LNCAP (cell line): ENCODE measurements at regions not wholly inside any gene's neighbourhood (a gene's known extent, or its start where the extent isn't known, plus 50 kb on each side); places are given as distances from the start of the nearest gene placed in this dataset.

Source experiments
- TF ChIP-seq, protein P1 (sequence below): fragments of 450-650 bp; IDR thresholded peaks from 2 replicates; pipeline ENCODE4 v1.5.1; 2017; ENCODE audit warnings: mild to moderate bottlenecking

DNA sequence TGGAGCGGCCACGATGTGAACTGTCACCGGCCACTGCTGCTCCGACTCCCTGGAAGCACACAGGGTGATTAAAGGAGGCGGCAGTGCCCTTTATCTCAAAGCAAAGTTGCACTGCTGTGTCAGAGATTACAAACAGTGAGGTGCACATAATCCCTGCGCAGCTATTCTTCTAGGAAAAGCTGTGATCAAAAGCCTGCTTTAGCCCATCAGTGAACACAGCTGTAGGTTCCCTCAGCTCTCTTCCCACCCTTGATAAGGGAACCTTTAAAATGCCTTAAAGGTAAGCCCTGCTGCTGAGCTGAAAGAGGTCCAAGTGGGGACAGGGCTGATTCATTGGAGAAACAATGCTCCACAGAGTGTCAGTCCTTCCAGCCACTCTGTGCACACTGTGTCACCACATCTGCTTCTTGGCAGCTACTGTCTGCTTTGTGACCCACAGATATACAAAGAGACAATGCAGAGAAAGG, 127.6 kb downstream of the EIF4E start:
- TF ChIP-seq, protein P1, sequence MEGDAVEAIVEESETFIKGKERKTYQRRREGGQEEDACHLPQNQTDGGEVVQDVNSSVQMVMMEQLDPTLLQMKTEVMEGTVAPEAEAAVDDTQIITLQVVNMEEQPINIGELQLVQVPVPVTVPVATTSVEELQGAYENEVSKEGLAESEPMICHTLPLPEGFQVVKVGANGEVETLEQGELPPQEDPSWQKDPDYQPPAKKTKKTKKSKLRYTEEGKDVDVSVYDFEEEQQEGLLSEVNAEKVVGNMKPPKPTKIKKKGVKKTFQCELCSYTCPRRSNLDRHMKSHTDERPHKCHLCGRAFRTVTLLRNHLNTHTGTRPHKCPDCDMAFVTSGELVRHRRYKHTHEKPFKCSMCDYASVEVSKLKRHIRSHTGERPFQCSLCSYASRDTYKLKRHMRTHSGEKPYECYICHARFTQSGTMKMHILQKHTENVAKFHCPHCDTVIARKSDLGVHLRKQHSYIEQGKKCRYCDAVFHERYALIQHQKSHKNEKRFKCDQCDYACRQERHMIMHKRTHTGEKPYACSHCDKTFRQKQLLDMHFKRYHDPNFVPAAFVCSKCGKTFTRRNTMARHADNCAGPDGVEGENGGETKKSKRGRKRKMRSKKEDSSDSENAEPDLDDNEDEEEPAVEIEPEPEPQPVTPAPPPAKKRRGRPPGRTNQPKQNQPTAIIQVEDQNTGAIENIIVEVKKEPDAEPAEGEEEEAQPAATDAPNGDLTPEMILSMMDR = no peak

DNA sequence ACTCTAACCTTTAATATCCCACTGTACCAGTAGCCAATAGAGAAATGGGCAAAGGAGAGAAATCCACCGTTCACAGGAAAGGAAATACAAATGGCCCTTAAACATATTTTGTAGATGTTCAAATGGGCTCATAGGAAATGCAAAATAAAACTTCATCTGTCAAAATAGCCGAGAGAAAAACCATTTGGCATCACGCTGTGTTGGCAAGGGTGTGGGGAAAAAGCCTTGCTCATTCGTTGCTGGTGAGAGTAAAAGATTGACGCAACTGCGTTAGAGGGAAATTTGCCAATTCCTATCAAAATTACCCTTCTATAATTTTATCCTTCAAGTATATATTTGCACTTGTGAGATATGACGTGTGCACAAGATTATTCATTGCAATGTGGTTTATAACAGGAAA, 131.9 kb downstream of the EIF4E start:
- TF ChIP-seq, protein P1 = no peak

DNA sequence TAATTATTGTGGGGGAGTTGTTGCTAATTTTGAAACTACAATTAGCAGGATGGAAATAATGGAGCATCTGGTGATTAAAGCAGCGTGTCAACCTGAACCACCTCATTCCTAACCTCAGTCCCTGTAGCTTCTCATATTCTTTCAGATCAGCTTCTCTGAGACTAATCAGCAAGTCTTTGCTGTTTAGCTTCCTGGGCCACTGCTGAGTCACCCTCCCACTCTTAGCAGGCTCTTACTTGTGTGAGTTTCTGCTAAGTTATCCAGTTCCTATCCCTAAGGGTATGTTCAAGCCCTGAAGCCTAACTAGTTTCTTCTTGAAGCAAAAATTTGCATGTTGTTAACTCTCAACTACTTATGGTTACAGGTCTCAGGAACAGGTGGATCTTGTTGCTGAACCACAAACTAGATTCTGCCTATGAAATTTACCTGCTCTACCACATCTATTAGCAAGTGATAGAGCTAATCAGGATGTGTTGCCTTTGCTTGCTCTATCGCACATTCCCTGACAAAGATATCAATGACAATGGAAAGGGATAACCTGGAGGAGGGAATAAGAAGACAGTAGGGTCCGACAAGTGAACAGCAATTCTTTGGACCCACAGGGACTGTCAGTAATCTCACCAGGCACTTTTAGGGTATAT, 134.2 kb downstream of the EIF4E start:
- TF ChIP-seq, protein P1 = no peak

DNA sequence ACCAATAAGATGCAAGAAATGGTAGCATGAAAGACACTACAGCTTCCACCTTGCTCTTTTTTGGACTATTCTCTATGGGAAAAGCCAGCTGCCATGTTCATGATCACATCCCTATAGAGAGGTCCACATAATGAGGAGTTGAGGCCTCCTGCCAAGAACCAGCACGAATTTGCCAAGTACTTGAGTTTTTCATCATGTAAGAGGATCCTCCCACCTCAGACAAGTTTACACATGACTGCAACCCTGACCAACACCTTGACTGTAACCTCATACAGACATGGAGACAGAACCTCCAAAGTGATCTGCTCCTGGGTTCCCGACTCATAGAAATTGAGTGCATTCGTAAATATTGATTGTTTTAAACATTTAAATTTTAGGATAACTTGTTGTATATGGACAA, 135.2 kb upstream of the TSPAN5 start:
- TF ChIP-seq, protein P1 = no peak

DNA sequence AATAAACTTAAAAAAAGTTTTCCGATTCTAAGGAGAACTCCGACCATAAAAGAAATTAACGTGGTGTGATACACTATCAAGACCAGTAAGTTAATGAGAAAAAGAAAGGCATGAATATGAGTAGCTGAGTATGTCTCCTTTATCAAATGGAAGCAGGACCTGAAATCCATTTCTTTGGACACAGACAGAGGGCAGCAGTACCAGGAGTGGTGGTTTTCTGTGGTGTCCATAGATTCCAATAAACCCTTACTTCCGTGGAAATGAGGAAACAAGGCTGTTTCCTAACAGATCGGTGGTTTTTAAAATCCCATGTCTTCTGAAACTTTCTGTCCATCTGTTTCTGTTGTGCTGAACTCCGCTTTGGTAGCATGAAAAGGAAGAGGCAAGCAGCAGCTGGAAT, 128.5 kb upstream of the TSPAN5 start:
- TF ChIP-seq, protein P1 = peak; percentile 13; the same call in 1 of the 2 replicates

DNA sequence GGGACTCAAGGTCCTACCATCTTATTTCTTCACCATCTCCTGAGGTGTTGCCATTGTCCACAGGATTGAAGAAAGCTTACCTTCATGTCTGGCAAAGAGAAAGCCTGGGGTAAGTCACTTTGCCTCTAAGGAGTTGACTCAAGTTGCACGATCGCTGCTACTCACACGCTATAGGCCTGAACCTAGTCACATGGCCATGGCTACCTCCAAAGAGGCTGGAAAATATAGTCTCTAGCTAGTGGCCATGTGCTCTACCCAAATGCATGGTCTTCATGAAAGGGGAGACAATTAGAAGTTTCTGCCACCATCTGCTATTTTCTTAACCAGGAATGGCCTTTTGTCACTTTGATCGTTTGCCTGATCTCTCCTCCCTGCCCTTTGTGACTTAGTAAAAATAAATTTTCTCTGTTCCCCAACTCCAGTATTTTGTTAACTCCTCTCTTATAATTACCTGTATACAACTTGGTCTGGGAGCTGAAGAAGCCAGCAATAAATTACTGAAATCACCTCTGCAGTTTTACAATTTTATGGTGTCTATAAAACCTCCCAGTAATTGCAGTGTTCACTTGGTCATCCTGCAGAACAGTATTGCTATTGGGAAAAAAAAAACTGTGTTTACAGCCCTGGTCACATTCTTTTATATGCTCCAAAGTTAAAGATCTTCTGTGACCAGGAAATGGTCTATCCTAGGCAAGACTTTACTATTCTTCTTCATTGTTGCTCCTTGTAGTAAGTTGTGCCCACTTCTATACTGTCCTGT, 126.7 kb upstream of the TSPAN5 start:
- TF ChIP-seq, protein P1 = no peak

DNA sequence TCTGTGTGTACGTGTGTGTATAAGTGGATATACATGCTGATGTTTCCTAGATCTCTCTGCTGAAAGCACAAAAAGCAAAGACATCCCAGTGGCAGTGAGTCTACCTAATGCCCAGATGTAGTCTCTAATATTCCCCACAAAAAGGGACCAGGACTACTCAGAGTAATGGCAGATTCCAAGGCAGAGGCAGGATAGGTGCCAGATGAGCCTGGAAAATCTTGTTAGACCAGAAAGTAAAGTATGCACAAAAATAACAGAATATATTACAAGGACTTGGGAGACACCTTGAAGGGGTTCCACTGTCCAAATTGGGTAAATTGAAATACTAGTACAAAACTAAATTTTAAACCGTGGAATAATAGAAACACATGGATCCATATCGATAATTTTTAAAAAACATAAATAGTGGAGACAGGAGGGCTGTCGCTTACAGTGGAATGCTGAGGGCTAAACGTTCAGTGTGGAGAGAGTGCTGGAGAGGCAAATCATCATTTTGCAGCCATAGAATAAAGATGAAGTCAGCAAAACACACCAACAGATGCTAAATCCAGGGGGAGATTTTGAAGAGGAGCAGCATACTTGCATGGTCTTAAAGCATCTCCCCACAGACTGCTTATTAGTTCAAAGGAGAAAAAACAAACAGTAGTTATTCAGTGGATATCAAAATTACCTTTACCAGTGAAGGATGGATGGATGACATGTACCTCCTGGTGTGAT, 123.4 kb upstream of the TSPAN5 start:
- TF ChIP-seq, protein P1 = no peak
